ENCODE measurements at regions not wholly inside any gene's neighbourhood (a gene's known extent, or its start where the extent isn't known, plus 50 kb on each side); places are given as distances from the start of the nearest gene placed in this dataset.

GRCh38 chr1:193310564-193310963 lies 124.2 kb upstream of the B3GALT2 start:
- ATAC-seq, result no peak
- TF ChIP-seq POLR2A (IDR thresholded peaks at IDR 0.05), result no peak
- TF ChIP-seq, protein P1, sequence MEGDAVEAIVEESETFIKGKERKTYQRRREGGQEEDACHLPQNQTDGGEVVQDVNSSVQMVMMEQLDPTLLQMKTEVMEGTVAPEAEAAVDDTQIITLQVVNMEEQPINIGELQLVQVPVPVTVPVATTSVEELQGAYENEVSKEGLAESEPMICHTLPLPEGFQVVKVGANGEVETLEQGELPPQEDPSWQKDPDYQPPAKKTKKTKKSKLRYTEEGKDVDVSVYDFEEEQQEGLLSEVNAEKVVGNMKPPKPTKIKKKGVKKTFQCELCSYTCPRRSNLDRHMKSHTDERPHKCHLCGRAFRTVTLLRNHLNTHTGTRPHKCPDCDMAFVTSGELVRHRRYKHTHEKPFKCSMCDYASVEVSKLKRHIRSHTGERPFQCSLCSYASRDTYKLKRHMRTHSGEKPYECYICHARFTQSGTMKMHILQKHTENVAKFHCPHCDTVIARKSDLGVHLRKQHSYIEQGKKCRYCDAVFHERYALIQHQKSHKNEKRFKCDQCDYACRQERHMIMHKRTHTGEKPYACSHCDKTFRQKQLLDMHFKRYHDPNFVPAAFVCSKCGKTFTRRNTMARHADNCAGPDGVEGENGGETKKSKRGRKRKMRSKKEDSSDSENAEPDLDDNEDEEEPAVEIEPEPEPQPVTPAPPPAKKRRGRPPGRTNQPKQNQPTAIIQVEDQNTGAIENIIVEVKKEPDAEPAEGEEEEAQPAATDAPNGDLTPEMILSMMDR (IDR thresholded peaks at IDR 0.05), result no peak

DNA sequence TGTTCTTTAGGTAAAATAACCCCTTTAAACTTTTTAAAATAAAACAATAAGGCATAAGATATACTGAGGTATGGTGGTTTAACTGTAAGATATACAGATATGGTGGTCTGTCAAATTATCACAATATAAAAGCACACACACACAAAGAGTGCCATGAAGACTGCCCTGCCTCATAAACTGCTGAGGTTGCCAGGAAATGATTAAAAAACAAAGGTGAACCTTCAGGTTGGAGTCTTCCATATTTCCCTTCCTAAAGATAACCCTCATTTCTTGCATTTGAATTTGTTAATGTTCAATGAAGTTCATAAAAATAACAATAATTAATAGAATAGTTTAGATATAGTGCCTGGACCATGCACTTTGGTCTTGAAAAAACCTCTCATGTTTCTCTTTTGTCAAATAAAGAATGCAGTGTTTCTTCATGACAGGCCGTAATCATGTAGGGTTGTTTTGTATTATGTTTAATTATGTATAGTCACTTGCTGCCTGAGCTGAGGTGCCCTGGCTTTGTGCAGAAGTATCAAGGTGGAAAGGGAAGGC lies 123.6 kb upstream of the B3GALT2 start:
- DNase-seq (no peak), ATAC-seq (no peak)
- TF ChIP-seq POLR2A (IDR thresholded peaks at IDR 0.05), result no peak
- TF ChIP-seq, protein P1 (IDR thresholded peaks at IDR 0.05), result no peak
- intact Hi-C loops (cut with DNase I), result no loop called here
- Histone ChIP-seq H3K9me3 (no peaks in the 10 kb centered on the region), H3K27me3 (no peaks in the 10 kb centered on the region), H3K36me3 (no peaks in the 10 kb centered on the region), H3K4me1 (no peaks in the 10 kb centered on the region), H3K27ac (no peak overlapping the region), H3K4me3 (no peak overlapping the region)
- WGBS, 4 donors, result 88 to 94% (median 92%) methylated on average over 1 of the region's 1 CpG

More at GRCh38 chr1:193310564-193310963, 124.2 kb upstream of the B3GALT2 start:
- H3K27me3 ChIP-seq, result no peaks in the 10 kb centered on the region
- no peak overlapping the region for H3K4me3 ChIP-seq
- no peaks in the 10 kb centered on the region for H3K4me1 ChIP-seq
- WGBS, 4 donors, result 55 to 68% (median 61%) methylated on average over 3 of the region's 3 CpGs
- intact Hi-C loops (cut with DNase I), result no loop called here
- no peaks in the 10 kb centered on the region for H3K9me3 ChIP-seq
- no peak for DNase-seq
- no peak overlapping the region for H3K27ac ChIP-seq
- no peaks in the 10 kb centered on the region for H3K36me3 ChIP-seq

- no peak overlapping the region for H3K4me3 ChIP-seq
- no peak for TF ChIP-seq POLR2A (IDR thresholded peaks at IDR 0.05)
- TF ChIP-seq, protein P1 (IDR thresholded peaks at IDR 0.05), result no peak
- H3K36me3 ChIP-seq, result no peaks in the 10 kb centered on the region
- H3K9me3 ChIP-seq, result no peaks in the 10 kb centered on the region
- DNase-seq (no peak), ATAC-seq (no peak)
- H3K27me3 ChIP-seq, result no peaks in the 10 kb centered on the region
- no peak overlapping the region for H3K27ac ChIP-seq
- intact Hi-C loops (cut with DNase I), result no loop called here
- H3K4me1 ChIP-seq, result no peaks in the 10 kb centered on the region
- 62 to 74% (median 69%) methylated on average over 1 of the region's 1 CpG for WGBS, 4 donors
Measured at GRCh38 chr1:193308438-193308837, 122.0 kb upstream of the B3GALT2 start.

GRCh38 chr1:193306430-193306829 lies 120.0 kb upstream of the B3GALT2 start:
- TF ChIP-seq, protein P1 (IDR thresholded peaks at IDR 0.05), result no peak
- TF ChIP-seq POLR2A (IDR thresholded peaks at IDR 0.05), result no peak
- WGBS, 4 donors, result 84 to 94% (median 92%) methylated on average over 2 of the region's 2 CpGs
- ATAC-seq, result no peak
- H3K27ac ChIP-seq, result no peak overlapping the region
- H3K4me3 ChIP-seq, result no peak overlapping the region
- H3K4me1 ChIP-seq, result no peaks in the 10 kb centered on the region
- H3K9me3 ChIP-seq, result no peaks in the 10 kb centered on the region
- H3K36me3 ChIP-seq, result no peaks in the 10 kb centered on the region
- intact Hi-C loops (cut with DNase I), result no loop called here
- no peak for DNase-seq
- H3K27me3 ChIP-seq, result no peaks in the 10 kb centered on the region

Data from heart left ventricle (tissue), 16 donors.